Upper lobe of left lung (tissue), 4 donors: ENCODE measurements at regions not wholly inside any gene's neighbourhood (a gene's known extent, or its start where the extent isn't known, plus 50 kb on each side); places are given as distances from the start of the nearest gene placed in this dataset.

Experiments
- CTCF ChIP-seq, 6 experiments: fragments of 450-650 bp in 4 of 6; fragments of 200-600 bp in 2 of 6; sonication (generic) in 2 of 6; IDR thresholded peaks; one replicate each; pipeline ENCODE4 v1.5.1; 2016 to 2019; ENCODE audit warnings: antibody characterized with exemption in 6 of 6
- EP300 ChIP-seq, 4 donors: sonication (generic); formaldehyde crosslinking; IDR thresholded peaks; one replicate each; pipeline ENCODE4 v1.5.1; 2017; ENCODE audit warnings: antibody characterized with exemption in 4 of 4, control low read depth in 2 of 4
- POLR2AphosphoS5 ChIP-seq, 2 donors: sonication (generic); formaldehyde crosslinking; IDR thresholded peaks; one replicate each; pipeline ENCODE4 v1.5.1; 2017; ENCODE audit warnings: antibody characterized with exemption in 2 of 2

- TF ChIP-seq CTCF (IDR thresholded peaks at IDR 0.05): no peak
- no peak for TF ChIP-seq EP300 (IDR thresholded peaks at IDR 0.05)
- TF ChIP-seq POLR2AphosphoS5 (IDR thresholded peaks at IDR 0.05): no peak
Measured at GRCh38 chr15:70158309-70159000, 60.7 kb upstream of the TLE3 start.
